GM23338 (cell line): ENCODE measurements at regions not wholly inside any gene's neighbourhood (a gene's known extent, or its start where the extent isn't known, plus 50 kb on each side); places are given as distances from the start of the nearest gene placed in this dataset.

ENCODE experiments used
- ATAC-seq: fragments of 200-7000 bp; cut with Tn5 transposase; 3 replicates; pipeline ENCODE4 v1.9.1; 2020
- DNase-seq: peaks from one replicate; pipeline ENCODE4 v3.0.0-alpha.2; 2015; ENCODE audit warnings: low spot score
- H2AFZ ChIP-seq: fragments of 200-600 bp; sonication (generic); 2 replicates; pipeline ENCODE4 v1.8.0; 2016; ENCODE audit warnings: antibody characterized with exemption, mild to moderate bottlenecking, moderate library complexity
- H3F3A ChIP-seq: fragments of 200-600 bp; sonication (generic); replicated peaks from 2 replicates; pipeline ENCODE4 v1.8.0; 2017; ENCODE audit warnings: antibody characterized with exemption, mixed run types, low read depth
- H3K27ac ChIP-seq: fragments of 200-600 bp; sonication (generic); 2 replicates; pipeline ENCODE4 v1.6.1; 2016; ENCODE audit warnings: low read depth
- H3K27me3 ChIP-seq: fragments of 200-600 bp; sonication (generic); 2 replicates; pipeline ENCODE4 v1.8.0; 2016; ENCODE audit warnings: mild to moderate bottlenecking, mixed run types, moderate library complexity; ENCODE audit not compliant: insufficient read depth
- H3K36me3 ChIP-seq: fragments of 200-600 bp; sonication (generic); 2 replicates; pipeline ENCODE4 v1.8.0; 2016; ENCODE audit warnings: mild to moderate bottlenecking; ENCODE audit not compliant: insufficient read depth
- H3K4me1 ChIP-seq: fragments of 200-600 bp; sonication (generic); 2 replicates; pipeline ENCODE4 v1.8.0; 2016; ENCODE audit warnings: mild to moderate bottlenecking, moderate library complexity; ENCODE audit not compliant: insufficient read depth
- H3K4me2 ChIP-seq: fragments of 200-600 bp; sonication (generic); 2 replicates; pipeline ENCODE4 v1.7.1; 2017; ENCODE audit warnings: mixed run types
- H3K4me3 ChIP-seq: fragments of 200-600 bp; sonication (generic); 2 replicates; pipeline ENCODE4 v1.6.1; 2016; ENCODE audit warnings: mixed run types
- H3K79me2 ChIP-seq: fragments of 200-600 bp; sonication (generic); replicated peaks from 2 replicates; pipeline ENCODE4 v1.8.0; 2017; ENCODE audit warnings: mild to moderate bottlenecking; ENCODE audit not compliant: insufficient read depth
- H3K9me2 ChIP-seq: fragments of 200-600 bp; sonication (generic); 2 replicates; pipeline ENCODE4 v1.8.0; 2017; ENCODE audit not compliant: insufficient read depth
- H4K20me1 ChIP-seq: fragments of 200-600 bp; sonication (generic); replicated peaks from 2 replicates; pipeline ENCODE4 v1.8.0; 2017; ENCODE audit warnings: mild to moderate bottlenecking; ENCODE audit not compliant: insufficient read depth
- H3K27ac Mint-ChIP-seq: 2 replicates; pipeline ENCODE4 v1.8.0; 2020; ENCODE audit warnings: inconsistent platforms, mild to moderate bottlenecking, moderate library complexity, mixed read lengths
- H3K27me3 Mint-ChIP-seq: 3 replicates; pipeline ENCODE4 v1.8.0; 2022; ENCODE audit warnings: low read depth, mild to moderate bottlenecking, moderate library complexity, mixed read lengths, inconsistent platforms; ENCODE audit not compliant: insufficient read depth, poor library complexity
- H3K36me3 Mint-ChIP-seq: 3 replicates; pipeline ENCODE4 v1.8.0; 2021; ENCODE audit warnings: low read depth, mild to moderate bottlenecking, inconsistent platforms, moderate library complexity, mixed read lengths
- H3K4me1 Mint-ChIP-seq: 3 replicates; pipeline ENCODE4 v1.8.0; 2020; ENCODE audit warnings: mild to moderate bottlenecking, inconsistent platforms, mixed read lengths
- H3K4me3 Mint-ChIP-seq: 3 replicates; pipeline ENCODE4 v1.8.0; 2021; ENCODE audit warnings: moderate library complexity, mild to moderate bottlenecking, inconsistent platforms, mixed read lengths
- H3K9me3 Mint-ChIP-seq: 3 replicates; pipeline ENCODE4 v1.8.0; 2020; ENCODE audit warnings: moderate library complexity, mild to moderate bottlenecking, inconsistent platforms, mixed read lengths
- EZH2 ChIP-seq: fragments of 200-600 bp; sonication (generic); IDR thresholded peaks from one replicate; pipeline ENCODE4 v1.8.0; 2017; ENCODE audit warnings: antibody characterized with exemption, mild to moderate bottlenecking, low read depth; ENCODE audit not compliant: unreplicated experiment
- POLR2AphosphoS5 ChIP-seq: IDR thresholded peaks from 2 replicates; pipeline ENCODE4 v1.6.1; 2016; ENCODE audit warnings: antibody characterized with exemption, low read depth
- REST ChIP-seq: IDR thresholded peaks from one replicate; pipeline ENCODE4 v1.6.1; 2018; ENCODE audit warnings: antibody characterized with exemption; ENCODE audit not compliant: unreplicated experiment
- STAT1 ChIP-seq: IDR thresholded peaks from one replicate; pipeline ENCODE4 v1.6.1; 2016; ENCODE audit warnings: antibody characterized with exemption; ENCODE audit not compliant: unreplicated experiment
- ZNF114 ChIP-seq: fragments of 250-450 bp; sonication (Bioruptor Pico); IDR thresholded peaks from 2 replicates; pipeline ENCODE4 v1.5.0; 2020; ENCODE audit warnings: mild to moderate bottlenecking, moderate library complexity
- ZNF462 ChIP-seq: fragments of 250-450 bp; sonication (Bioruptor Pico); IDR thresholded peaks from 2 replicates; pipeline ENCODE4 v1.5.0; 2020; ENCODE audit warnings: mild to moderate bottlenecking, moderate library complexity
- TF ChIP-seq, protein P1 (sequence below), 2 experiments: fragments of 200-600 bp in 1 of 2; sonication (generic) in 1 of 2; conservative IDR thresholded peaks; 2 replicates each; pipeline versions ENCODE4 v1.5.1 to v1.6.1; 2016 to 2017; ENCODE audit warnings: antibody characterized with exemption in 2 of 2, low read depth in 2 of 2, mild to moderate bottlenecking in 2 of 2, moderate library complexity in 1 of 2

DNA sequence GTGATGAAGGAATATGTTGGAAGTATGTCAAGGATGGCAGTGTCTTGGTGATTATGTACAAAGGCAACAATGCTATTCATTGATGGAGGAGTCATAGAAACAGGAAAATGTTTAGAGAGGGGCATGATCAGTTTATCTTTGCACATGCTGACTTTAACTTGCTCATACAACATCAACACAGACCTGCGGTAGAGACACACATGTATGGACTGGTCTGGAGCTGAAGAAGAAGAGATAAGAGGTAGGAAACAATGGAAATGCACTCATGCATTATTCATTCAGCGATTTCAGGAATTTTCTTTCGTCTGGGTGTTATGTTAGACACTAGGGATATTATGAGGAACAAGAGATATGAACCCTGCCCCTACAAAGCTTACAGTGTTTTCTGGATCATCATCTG lies 1252.3 kb upstream of the TENM3 start:
- Mint-ChIP-seq H3K9me3 (no peaks in the 10 kb centered on the region), H3K4me1 (peaks cover 16% of the 10 kb centered on the region), H3K27me3 (no peaks in the 10 kb centered on the region), H3K36me3 (no peaks in the 10 kb centered on the region), H3K27ac (no peak overlapping the region), H3K4me3 (no peak overlapping the region)
- Histone ChIP-seq H3K4me2 (no peak overlapping the region), H3K27ac (no peak overlapping the region), H3K4me1 (peaks cover 16% of the 10 kb centered on the region), H4K20me1 (no peaks in the 10 kb centered on the region), H2AFZ (no peak overlapping the region), H3K27me3 (no peaks in the 10 kb centered on the region), H3K4me3 (no peak overlapping the region), H3K9me2 (no peaks in the 10 kb centered on the region), H3F3A (no peaks in the 10 kb centered on the region), H3K79me2 (no peaks in the 10 kb centered on the region), H3K36me3 (no peaks in the 10 kb centered on the region)
- ATAC-seq = no peak
- no peak for DNase-seq
- TF ChIP-seq POLR2AphosphoS5 (no peak), STAT1 (no peak), ZNF114 (CRISPR knock-in tag) (no peak), REST (no peak), EZH2 (no peak), ZNF462 (CRISPR knock-in tag) (no peak)
- TF ChIP-seq, protein P1, sequence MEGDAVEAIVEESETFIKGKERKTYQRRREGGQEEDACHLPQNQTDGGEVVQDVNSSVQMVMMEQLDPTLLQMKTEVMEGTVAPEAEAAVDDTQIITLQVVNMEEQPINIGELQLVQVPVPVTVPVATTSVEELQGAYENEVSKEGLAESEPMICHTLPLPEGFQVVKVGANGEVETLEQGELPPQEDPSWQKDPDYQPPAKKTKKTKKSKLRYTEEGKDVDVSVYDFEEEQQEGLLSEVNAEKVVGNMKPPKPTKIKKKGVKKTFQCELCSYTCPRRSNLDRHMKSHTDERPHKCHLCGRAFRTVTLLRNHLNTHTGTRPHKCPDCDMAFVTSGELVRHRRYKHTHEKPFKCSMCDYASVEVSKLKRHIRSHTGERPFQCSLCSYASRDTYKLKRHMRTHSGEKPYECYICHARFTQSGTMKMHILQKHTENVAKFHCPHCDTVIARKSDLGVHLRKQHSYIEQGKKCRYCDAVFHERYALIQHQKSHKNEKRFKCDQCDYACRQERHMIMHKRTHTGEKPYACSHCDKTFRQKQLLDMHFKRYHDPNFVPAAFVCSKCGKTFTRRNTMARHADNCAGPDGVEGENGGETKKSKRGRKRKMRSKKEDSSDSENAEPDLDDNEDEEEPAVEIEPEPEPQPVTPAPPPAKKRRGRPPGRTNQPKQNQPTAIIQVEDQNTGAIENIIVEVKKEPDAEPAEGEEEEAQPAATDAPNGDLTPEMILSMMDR (conservative IDR thresholded peaks at IDR 0.05; ENCODE audit: low read depth in 2 of 2) = no peak
